ENCODE measurements at regions not wholly inside any gene's neighbourhood (a gene's known extent, or its start where the extent isn't known, plus 50 kb on each side); places are given as distances from the start of the nearest gene placed in this dataset.

DNA sequence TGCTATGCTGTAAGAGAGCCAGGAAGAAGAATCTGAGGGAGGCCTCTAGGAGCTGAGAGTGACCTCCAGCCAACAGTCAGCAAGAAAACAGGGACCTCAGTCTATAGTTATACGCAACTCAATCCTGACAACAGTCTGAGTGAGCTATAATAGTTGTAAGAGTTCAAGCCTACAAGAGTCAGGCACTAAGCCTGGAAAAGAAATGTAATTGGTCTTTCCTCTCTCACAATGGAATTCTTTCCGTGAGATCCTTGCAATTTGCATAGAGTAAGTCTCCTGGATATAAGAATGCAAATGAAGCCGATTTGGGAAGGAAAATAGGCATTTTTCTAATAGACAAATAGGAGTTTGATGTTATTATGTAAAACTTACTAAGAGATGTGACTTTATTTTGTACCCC, 1332.6 kb upstream of the CELF4 start:
- no peak for DNase-seq

GRCh38 chr18:38895560-38895959, 1330.0 kb upstream of the CELF4 start:
- no peak for DNase-seq

GRCh38 chr18:38887671-38888020, 1322.0 kb upstream of the CELF4 start:
- no peak for DNase-seq

DNA sequence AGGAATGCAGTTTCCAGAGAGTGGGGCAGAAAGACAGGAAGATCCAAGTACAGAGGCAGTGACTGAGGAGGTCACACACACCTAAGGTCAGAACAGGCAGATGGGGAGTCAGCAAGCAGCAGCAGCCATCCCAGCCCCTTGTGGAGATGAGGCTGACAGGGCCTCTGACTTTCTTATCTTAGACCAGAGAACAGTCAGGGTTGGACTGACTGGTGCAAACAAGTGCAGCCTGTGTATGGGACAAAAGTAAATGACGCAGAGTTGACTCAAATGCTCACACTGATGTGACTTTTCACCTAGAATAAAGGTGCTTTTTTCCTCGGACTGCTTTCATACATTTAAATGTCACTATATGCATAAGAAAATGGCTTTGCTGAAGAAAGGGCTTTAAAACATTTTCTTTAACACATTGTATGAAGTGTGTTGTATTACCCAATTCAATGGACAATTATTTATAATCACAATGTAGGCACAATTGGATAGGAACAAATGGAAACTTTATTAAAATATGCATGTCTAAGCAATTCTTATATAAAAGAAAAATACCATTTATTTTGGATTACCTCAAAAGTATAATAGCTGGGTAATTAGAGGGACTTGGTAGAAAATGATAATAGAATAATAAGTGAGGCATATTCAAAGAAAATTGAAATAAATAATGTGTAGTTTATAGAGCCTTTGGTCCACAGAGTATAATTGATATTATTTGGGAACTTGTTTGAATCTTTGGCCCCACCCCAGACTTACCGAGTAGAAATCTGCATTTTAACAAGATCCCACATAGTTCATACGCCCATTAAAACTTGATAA, 1321.5 kb upstream of the CELF4 start:
- no peak for DNase-seq

- DNase-seq = no peak
Measured at GRCh38 chr18:38886235-38886634, 1320.6 kb upstream of the CELF4 start.

GRCh38 chr18:38884050-38884449, 1318.5 kb upstream of the CELF4 start:
- DNase-seq = no peak

DNA sequence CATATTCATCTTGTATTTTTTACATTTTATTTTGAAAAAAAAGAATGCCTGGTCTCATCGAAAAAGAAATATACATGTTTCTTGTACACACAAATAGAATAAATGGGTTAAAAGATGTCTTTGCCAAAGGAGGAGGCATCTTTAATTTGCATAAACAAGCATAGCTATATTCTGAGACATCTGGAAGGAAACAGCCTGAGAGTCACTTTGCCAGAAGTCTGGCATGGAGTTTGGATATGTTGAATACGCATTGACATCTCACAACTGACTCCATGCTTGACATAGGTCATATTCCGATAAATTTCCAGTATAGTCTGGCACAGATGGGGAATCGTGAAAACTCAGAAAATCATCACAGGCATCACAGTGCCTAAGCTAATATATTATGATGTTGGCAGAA, 1317.5 kb upstream of the CELF4 start:
- no peak for DNase-seq

DNA sequence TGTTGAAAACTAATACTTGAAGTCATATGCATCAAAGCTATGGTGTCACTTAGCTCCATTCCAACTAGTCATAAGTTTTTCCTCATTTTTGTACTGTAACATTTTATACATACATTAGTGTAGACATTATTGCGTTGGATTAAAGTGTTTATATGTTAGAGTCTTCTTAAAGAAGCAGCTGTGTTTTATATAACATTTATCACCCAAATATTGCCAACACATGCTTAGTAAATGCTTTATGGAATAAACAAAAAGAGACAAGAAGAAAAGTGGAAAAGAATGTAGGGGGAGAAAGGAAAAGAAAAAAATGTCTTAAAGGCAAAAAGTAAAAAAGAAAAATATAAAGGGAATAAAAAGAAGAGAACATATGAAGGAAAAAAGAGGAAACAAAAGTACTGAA, 1314.3 kb upstream of the CELF4 start:
- DNase-seq = no peak

DNA sequence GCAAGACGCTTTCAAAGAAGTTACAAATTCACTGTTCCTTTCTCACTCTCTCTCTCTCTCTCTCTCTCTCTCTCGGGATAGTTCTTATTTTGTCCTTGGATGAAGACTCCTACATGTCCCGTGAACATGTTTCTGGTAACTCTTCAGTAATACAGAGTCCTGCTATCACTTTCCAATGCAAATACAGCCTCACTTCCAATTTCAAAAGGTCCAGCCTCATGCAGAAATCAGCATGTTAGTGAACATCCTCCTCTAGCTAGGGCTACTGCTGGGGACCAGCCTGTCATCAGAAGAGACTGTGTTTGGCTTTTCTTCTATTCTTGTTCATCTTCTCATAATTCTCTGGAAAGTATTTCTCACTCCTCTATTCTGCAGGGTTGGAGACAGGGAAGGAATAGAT, 1306.7 kb upstream of the CELF4 start:
- no peak for DNase-seq

DNA sequence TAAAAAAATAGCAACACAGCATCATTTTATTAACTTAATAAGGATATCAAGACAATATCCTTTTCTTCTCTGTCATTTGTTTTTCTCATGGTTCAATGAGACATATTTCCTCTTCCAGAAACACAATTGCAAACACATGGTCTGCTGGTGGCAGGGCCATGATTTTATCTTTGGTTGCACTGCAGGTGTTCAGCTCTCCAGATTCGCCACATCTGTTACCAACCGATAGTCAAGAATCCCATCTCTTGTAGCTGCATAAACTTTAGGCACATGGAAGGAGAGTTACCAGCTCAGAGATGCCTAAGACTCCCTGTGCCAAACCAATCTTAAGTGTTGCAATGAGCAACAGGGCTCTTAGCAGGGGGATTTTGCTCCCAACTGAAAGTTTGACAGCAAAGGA, 1303.2 kb upstream of the CELF4 start:
- no peak for DNase-seq

DNA sequence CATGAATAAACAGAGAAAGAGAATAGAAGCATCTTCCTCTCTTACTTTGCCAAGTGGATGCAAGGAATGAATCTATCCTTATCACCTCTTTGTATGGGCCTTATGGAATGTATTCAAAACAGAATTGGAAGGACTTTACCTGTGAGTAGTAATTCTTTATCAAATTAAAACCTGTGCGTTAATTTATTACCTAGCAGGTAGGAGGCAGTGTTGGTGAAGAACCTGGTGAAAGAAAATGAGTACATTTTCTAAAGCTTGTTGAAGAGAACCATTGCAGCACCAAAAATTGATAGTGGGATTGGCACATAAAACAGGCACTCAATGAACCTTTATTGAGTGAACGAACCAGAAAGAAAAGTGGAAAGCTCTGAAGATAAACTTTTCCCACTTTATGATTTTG, 1302.1 kb upstream of the CELF4 start:
- no peak for DNase-seq

GRCh38 chr18:38851526-38851925, 1285.9 kb upstream of the CELF4 start:
- no peak for DNase-seq

DNA sequence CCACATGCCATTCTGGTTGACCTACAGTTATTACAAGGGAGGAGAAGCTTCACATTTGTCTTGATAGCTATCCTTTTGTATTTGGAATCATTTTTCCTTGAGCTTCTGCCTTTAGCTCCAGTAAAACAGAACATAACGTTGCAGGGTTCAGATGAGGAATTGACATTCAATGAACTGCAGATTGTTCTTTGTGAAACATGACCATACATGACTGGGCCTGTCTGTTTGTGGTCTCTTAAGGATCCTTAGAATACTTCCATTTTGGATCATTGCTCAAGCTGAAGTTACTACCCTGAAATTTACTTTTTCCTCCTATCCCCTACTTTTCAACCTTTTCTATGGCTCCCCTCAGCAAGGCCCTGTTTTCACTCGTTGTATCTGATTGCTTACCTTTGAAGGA, 1281.7 kb upstream of the CELF4 start:
- DNase-seq = no peak

GRCh38 chr18:38843291-38843690, 1277.7 kb upstream of the CELF4 start:
- no peak for DNase-seq

- no peak for DNase-seq
Measured at GRCh38 chr18:38826247-38826646, 1260.6 kb upstream of the CELF4 start.

DNA sequence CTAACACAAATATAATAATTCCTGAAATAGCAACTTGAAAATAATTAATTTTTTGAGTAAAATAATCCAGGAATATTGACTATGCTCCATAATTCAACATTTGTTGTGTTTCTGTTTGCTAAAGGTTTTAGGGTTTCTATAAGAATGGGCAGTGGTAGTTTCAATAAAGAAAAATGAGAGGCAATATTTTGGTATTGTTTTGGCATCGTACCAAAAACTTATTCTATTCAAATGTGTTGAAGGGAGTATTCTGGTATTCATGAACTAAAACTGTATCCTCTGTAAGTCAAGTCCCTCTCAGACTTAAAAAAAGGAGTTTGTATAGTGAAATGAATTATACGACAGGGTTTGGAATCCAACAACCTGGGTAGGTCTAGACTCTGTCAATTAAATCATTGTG, 1245.6 kb upstream of the CELF4 start:
- no peak for DNase-seq

DNA sequence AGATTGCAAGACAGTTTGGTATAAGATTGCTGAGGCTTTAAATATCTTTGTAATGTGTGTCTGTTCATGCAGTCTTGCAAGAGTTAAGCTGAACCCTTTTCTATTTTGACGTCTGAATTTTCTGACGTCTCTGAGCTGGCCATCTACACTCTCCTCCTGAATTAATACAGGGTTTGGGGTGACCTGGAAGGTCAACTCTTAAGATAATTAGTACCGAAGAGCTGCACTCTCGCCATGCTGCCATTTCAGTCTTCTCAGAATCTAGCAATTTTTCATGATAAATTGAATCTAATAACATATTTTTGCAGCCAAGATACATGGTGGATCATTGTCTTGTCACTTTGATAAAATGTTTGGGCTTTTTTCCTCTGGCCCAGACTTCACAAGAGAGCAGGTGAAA, 1245.2 kb upstream of the CELF4 start:
- DNase-seq = no peak

DNA sequence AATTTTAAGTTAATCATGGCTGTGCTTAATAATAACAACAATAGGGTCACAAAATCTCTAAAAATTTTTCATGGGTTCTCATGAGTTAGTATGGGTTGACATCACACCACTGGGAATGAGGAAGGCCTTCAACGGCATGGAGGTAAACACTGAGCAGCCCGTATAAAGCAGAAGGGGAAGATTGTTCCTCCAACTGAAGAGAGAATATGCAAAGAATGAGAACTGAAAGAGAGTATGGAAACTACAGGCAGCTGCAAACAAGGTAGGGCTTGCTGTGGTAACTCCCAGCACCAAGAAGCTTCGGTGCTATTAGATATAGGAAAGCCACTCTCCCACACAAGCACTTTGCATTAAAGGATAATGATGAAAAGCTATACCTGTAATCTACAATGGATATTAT, 1242.3 kb upstream of the CELF4 start:
- DNase-seq = no peak

- DNase-seq = no peak
Measured at GRCh38 chr18:38805256-38805655, 1239.7 kb upstream of the CELF4 start.

GRCh38 chr18:38801640-38802039, 1236.0 kb upstream of the CELF4 start:
- DNase-seq = no peak

GRCh38 chr18:38796762-38797161, 1231.2 kb upstream of the CELF4 start:
- no peak for DNase-seq

DNA sequence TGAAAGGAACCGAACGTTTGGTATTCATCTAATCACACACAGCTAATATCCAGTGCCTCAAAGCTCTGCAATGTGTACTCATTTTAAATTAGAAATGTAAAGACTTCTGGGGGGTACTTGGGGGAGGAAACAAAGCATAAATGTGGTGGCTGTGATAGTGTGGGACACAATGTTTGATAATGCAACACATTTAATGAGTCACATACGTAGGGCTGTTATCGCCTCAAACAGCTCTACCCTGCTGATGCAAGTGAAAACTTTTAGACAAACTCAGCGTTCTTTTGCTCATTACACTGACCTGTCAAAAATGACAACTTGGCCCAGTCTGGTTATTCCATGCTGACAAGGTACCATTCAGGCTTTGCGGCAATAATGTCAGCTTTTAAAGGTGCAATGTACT, 1227.1 kb upstream of the CELF4 start:
- DNase-seq = no peak

DNA sequence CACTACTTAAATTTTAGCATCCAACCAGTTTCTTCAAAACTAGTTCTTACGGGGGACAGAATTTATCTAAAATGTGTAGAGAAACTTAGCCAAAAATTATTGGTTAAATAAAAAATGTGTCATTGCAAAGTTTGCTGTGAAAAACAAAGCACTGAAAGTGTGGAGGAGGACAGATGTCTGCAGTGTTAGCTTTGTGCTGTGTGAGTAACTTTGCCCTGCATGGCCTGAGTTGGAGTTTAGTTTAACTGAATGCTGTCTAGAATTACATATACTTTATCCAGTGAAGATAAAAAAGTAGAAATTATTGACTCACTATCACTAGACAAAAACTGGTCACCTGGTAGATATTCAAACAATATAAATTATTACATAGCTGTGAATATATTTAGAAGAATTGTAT, 1225.2 kb upstream of the CELF4 start:
- DNase-seq = no peak

- DNase-seq = no peak
Measured at GRCh38 chr18:38790303-38790702, 1224.7 kb upstream of the CELF4 start.

GRCh38 chr18:38789141-38789540, 1223.5 kb upstream of the CELF4 start:
- DNase-seq = no peak

DNA sequence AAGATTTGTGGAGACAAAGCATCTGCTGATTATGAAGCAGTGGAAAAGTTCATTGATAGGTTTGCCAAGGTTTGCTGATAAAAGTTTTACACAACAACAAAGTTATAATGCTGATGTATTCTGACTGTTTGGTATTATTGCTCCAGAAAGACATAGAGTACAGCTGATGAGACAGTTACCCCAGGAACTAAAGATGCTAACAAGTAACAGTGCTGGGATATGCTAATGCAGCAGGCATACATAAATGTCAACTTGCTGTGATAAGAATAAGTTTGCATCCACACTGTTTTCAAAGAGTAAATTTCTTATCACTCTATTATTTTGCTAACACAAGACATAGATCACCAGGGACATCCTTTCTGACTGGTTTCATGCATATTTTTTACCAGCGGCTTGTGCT, 1221.3 kb upstream of the CELF4 start:
- DNase-seq = no peak

Measured in stimulated activated CD4-positive, alpha-beta T cell treated with anti-CD3 and anti-CD28 coated beads, Interleukin-1b, Interleukin-23, amount 100 ng/mL, for 48 hours (primary cell).